Neural cell (in vitro differentiated cells): ENCODE measurements at regions not wholly inside any gene's neighbourhood (a gene's known extent, or its start where the extent isn't known, plus 50 kb on each side); places are given as distances from the start of the nearest gene placed in this dataset.

Source experiments
- H2AFZ ChIP-seq: fragments of 200-600, 300-800 bp; sonication (generic), shearing (Covaris generic); 2 replicates; pipeline ENCODE4 v1.6.0; 2014; ENCODE audit warnings: low read depth, mild to moderate bottlenecking, antibody characterized with exemption, low read length, moderate library complexity
- H3F3A ChIP-seq: fragments of 200-600 bp; shearing (Covaris generic); 2 replicates; pipeline ENCODE4 v1.6.1; 2016; ENCODE audit warnings: mild to moderate bottlenecking, moderate library complexity, mixed read lengths, antibody characterized with exemption, low read length; ENCODE audit not compliant: insufficient read depth, poor library complexity, severe bottlenecking
- H3K27ac ChIP-seq: fragments of 200-600, 300-800 bp; sonication (generic), shearing (Covaris generic); 2 replicates; pipeline ENCODE4 v1.5.1; 2014; ENCODE audit warnings: mild to moderate bottlenecking, low read length, moderate library complexity
- H3K27me3 ChIP-seq: fragments of 300-800, 200-600 bp; sonication (generic), shearing (Covaris generic); 2 replicates; pipeline ENCODE4 v1.6.0; 2014; ENCODE audit warnings: mild to moderate bottlenecking, low read depth, low read length, moderate library complexity; ENCODE audit not compliant: insufficient read depth
- H3K36me3 ChIP-seq: fragments of 300-800, 200-600 bp; sonication (generic), shearing (Covaris generic); 2 replicates; pipeline ENCODE4 v1.5.1; 2014; ENCODE audit warnings: mild to moderate bottlenecking, antibody characterized with exemption, low read length, moderate library complexity; ENCODE audit not compliant: insufficient read depth
- H3K4me2 ChIP-seq: fragments of 300-800, 200-600 bp; sonication (generic), shearing (Covaris generic); 2 replicates; pipeline ENCODE4 v1.6.0; 2014; ENCODE audit warnings: mild to moderate bottlenecking, low read length
- H3K4me3 ChIP-seq: fragments of 300-800, 200-600 bp; sonication (generic), shearing (Covaris generic); 2 replicates; pipeline ENCODE4 v1.5.1; 2014; ENCODE audit warnings: mild to moderate bottlenecking, low read length, moderate library complexity
- H3K79me2 ChIP-seq: fragments of 200-600 bp; shearing (Covaris generic); replicated peaks from 2 replicates; pipeline ENCODE4 v1.6.0; 2014; ENCODE audit warnings: mild to moderate bottlenecking, low read length, moderate library complexity; ENCODE audit not compliant: insufficient read depth
- H3K9ac ChIP-seq: fragments of 300-800, 200-600 bp; sonication (generic), shearing (Covaris generic); 2 replicates; pipeline ENCODE4 v1.6.1; 2016; ENCODE audit warnings: mild to moderate bottlenecking, low read length, mixed read lengths
- H3K9me2 ChIP-seq: fragments of 200-600 bp; shearing (Covaris generic); 2 replicates; pipeline ENCODE4 v1.6.1; 2016; ENCODE audit warnings: mild to moderate bottlenecking, low read length, mixed read lengths; ENCODE audit not compliant: insufficient read depth
- H3K9me3 ChIP-seq: fragments of 200-600, 300-800 bp; sonication (generic), shearing (Covaris generic); 2 replicates; pipeline ENCODE4 v1.6.1; 2016; ENCODE audit warnings: mild to moderate bottlenecking, mixed run types, low read length, moderate library complexity, mixed read lengths
- H4K20me1 ChIP-seq: fragments of 200-600 bp; shearing (Covaris generic); 2 replicates; pipeline ENCODE4 v1.6.1; 2016; ENCODE audit warnings: mild to moderate bottlenecking, mixed run types; ENCODE audit not compliant: insufficient read depth
- CTCF ChIP-seq: fragments of 450-650 bp; IDR thresholded peaks from 2 replicates; pipeline ENCODE4 v1.5.1; 2014; ENCODE audit warnings: antibody characterized with exemption, mild to moderate bottlenecking, moderate library complexity; ENCODE audit not compliant: poor library complexity, severe bottlenecking
- EP300 ChIP-seq: fragments of 450-650 bp; conservative IDR thresholded peaks from 2 replicates; pipeline ENCODE4 v1.6.1; 2014; ENCODE audit warnings: antibody characterized with exemption, mild to moderate bottlenecking, moderate library complexity; ENCODE audit not compliant: poor library complexity, severe bottlenecking
- EZH2 ChIP-seq: fragments of 200-600, 300-800 bp; shearing (Covaris generic), sonication (generic); IDR thresholded peaks from 2 replicates; pipeline ENCODE4 v1.6.1; 2014; ENCODE audit warnings: antibody characterized with exemption, low read length, borderline replicate concordance, mild to moderate bottlenecking; ENCODE audit not compliant: insufficient read depth, poor library complexity, severe bottlenecking
- MXI1 ChIP-seq: fragments of 450-650 bp; conservative IDR thresholded peaks from 2 replicates; pipeline ENCODE4 v1.6.1; 2014; ENCODE audit warnings: antibody characterized with exemption, mild to moderate bottlenecking; ENCODE audit not compliant: poor library complexity, severe bottlenecking
- POLR2AphosphoS5 ChIP-seq: IDR thresholded peaks from 2 replicates; pipeline ENCODE4 v1.6.1; 2012
- RAD21 ChIP-seq: fragments of 450-650 bp; conservative IDR thresholded peaks from 2 replicates; pipeline ENCODE4 v1.6.1; 2014; ENCODE audit warnings: antibody characterized with exemption, mild to moderate bottlenecking, moderate library complexity
- SMC3 ChIP-seq: fragments of 450-650 bp; conservative IDR thresholded peaks from 2 replicates; pipeline ENCODE4 v1.6.1; 2014; ENCODE audit warnings: antibody characterized with exemption, mild to moderate bottlenecking, moderate library complexity; ENCODE audit not compliant: poor library complexity
- TAF1 ChIP-seq: IDR thresholded peaks from 2 replicates; pipeline ENCODE4 v1.6.1; 2012; ENCODE audit warnings: low read depth
- TF ChIP-seq, protein P1 (sequence below): IDR thresholded peaks from 2 replicates; pipeline ENCODE4 v1.6.1; 2012; ENCODE audit warnings: borderline replicate concordance

DNA sequence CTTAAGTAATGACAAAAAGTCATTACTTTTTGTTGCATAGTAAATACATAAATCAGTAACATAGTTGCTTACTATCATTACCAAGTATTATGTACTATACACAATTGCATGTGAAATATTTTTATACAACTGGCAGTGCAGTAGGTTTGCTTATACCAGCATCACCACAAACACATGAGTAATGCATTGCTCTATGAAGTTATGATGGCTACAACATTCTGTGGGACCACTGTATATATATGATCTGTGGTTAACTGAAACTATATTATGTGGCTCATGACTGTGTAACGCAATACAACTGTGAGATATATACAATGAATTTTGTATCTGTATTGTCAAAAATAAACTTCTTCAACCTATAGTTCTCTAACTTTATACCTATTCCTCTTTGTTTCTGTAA is 113.7 kb upstream of the RBMS3 start:
- no peak overlapping the region for H3K27ac ChIP-seq
- H3K4me2 ChIP-seq: no peak overlapping the region
- H3K4me3 ChIP-seq: no peak overlapping the region
- H3K9me3 ChIP-seq: no peaks in the 10 kb centered on the region
- H4K20me1 ChIP-seq: no peaks in the 10 kb centered on the region
- no peaks in the 10 kb centered on the region for H3F3A ChIP-seq
- H2AFZ ChIP-seq: no peak overlapping the region
- no peak overlapping the region for H3K9ac ChIP-seq
- TF ChIP-seq POLR2AphosphoS5: no peak
- TF ChIP-seq, protein P1, sequence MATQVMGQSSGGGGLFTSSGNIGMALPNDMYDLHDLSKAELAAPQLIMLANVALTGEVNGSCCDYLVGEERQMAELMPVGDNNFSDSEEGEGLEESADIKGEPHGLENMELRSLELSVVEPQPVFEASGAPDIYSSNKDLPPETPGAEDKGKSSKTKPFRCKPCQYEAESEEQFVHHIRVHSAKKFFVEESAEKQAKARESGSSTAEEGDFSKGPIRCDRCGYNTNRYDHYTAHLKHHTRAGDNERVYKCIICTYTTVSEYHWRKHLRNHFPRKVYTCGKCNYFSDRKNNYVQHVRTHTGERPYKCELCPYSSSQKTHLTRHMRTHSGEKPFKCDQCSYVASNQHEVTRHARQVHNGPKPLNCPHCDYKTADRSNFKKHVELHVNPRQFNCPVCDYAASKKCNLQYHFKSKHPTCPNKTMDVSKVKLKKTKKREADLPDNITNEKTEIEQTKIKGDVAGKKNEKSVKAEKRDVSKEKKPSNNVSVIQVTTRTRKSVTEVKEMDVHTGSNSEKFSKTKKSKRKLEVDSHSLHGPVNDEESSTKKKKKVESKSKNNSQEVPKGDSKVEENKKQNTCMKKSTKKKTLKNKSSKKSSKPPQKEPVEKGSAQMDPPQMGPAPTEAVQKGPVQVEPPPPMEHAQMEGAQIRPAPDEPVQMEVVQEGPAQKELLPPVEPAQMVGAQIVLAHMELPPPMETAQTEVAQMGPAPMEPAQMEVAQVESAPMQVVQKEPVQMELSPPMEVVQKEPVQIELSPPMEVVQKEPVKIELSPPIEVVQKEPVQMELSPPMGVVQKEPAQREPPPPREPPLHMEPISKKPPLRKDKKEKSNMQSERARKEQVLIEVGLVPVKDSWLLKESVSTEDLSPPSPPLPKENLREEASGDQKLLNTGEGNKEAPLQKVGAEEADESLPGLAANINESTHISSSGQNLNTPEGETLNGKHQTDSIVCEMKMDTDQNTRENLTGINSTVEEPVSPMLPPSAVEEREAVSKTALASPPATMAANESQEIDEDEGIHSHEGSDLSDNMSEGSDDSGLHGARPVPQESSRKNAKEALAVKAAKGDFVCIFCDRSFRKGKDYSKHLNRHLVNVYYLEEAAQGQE: no peak
- no peaks in the 10 kb centered on the region for H3K9me2 ChIP-seq
- H3K36me3 ChIP-seq: no peaks in the 10 kb centered on the region
- no peaks in the 10 kb centered on the region for H3K79me2 ChIP-seq
- no peaks in the 10 kb centered on the region for H3K27me3 ChIP-seq

GRCh38 chr3:29168081-29168480 is 112.8 kb upstream of the RBMS3 start:
- no peak for TF ChIP-seq SMC3
- TF ChIP-seq EZH2: no peak
- no peak for TF ChIP-seq TAF1
- no peak overlapping the region for H3K27ac ChIP-seq

DNA sequence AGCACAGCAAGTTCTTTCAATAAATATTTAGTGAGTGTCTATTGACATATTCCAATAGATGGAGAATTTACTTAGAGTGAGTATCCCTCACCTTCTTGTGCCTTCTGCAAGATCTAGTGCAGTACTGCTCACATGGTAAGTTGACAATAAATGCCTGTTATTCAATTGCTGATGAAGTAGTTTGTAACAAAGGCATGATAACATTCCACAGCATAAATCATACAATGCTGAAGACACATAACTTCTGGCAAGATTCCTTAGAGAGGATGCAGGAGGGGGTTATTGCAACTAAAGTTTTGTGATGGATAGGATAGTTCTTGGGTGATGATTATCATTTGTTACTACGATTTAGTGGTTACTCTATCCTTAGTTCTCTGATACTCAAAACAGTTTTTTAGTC is 112.2 kb upstream of the RBMS3 start:
- Histone ChIP-seq H2AFZ (no peak overlapping the region), H3K27me3 (no peaks in the 10 kb centered on the region)

More at GRCh38 chr3:29168081-29168480, 112.8 kb upstream of the RBMS3 start:
- H3K4me2 ChIP-seq: no peak overlapping the region
- H3K4me3 ChIP-seq: no peak overlapping the region
- no peaks in the 10 kb centered on the region for H3K9me3 ChIP-seq
- H2AFZ ChIP-seq: no peak overlapping the region
- no peaks in the 10 kb centered on the region for H3F3A ChIP-seq
- no peaks in the 10 kb centered on the region for H4K20me1 ChIP-seq
- H3K9ac ChIP-seq: no peak overlapping the region
- no peaks in the 10 kb centered on the region for H3K36me3 ChIP-seq
- H3K27me3 ChIP-seq: no peaks in the 10 kb centered on the region
- no peaks in the 10 kb centered on the region for H3K9me2 ChIP-seq
- H3K79me2 ChIP-seq: no peaks in the 10 kb centered on the region

More for the DNA sequence above, 112.2 kb upstream of the RBMS3 start:
- Histone ChIP-seq H3K9me3 (no peaks in the 10 kb centered on the region), H3K9ac (no peak overlapping the region), H3K9me2 (no peaks in the 10 kb centered on the region), H3K27ac (no peak overlapping the region), H3K36me3 (no peaks in the 10 kb centered on the region), H3K79me2 (no peaks in the 10 kb centered on the region), H4K20me1 (no peaks in the 10 kb centered on the region), H3K4me2 (no peak overlapping the region), H3F3A (no peaks in the 10 kb centered on the region), H3K4me3 (no peak overlapping the region)
- TF ChIP-seq CTCF (no peak), EP300 (no peak), EZH2 (no peak), RAD21 (no peak), TAF1 (no peak), POLR2AphosphoS5 (no peak), MXI1 (no peak), SMC3 (no peak)
- TF ChIP-seq, protein P1: no peak
